Neural cell (in vitro differentiated cells): ENCODE measurements at regions not wholly inside any gene's neighbourhood (a gene's known extent, or its start where the extent isn't known, plus 50 kb on each side); places are given as distances from the start of the nearest gene placed in this dataset.

Source experiments
- H2AFZ ChIP-seq: fragments of 200-600, 300-800 bp; sonication (generic), shearing (Covaris generic); 2 replicates; pipeline ENCODE4 v1.6.0; 2014; ENCODE audit warnings: low read depth, mild to moderate bottlenecking, antibody characterized with exemption, low read length, moderate library complexity
- H3F3A ChIP-seq: fragments of 200-600 bp; shearing (Covaris generic); 2 replicates; pipeline ENCODE4 v1.6.1; 2016; ENCODE audit warnings: mild to moderate bottlenecking, moderate library complexity, mixed read lengths, antibody characterized with exemption, low read length; ENCODE audit not compliant: insufficient read depth, poor library complexity, severe bottlenecking
- H3K27ac ChIP-seq: fragments of 200-600, 300-800 bp; sonication (generic), shearing (Covaris generic); 2 replicates; pipeline ENCODE4 v1.5.1; 2014; ENCODE audit warnings: mild to moderate bottlenecking, low read length, moderate library complexity
- H3K27me3 ChIP-seq: fragments of 300-800, 200-600 bp; sonication (generic), shearing (Covaris generic); 2 replicates; pipeline ENCODE4 v1.6.0; 2014; ENCODE audit warnings: mild to moderate bottlenecking, low read depth, low read length, moderate library complexity; ENCODE audit not compliant: insufficient read depth
- H3K36me3 ChIP-seq: fragments of 300-800, 200-600 bp; sonication (generic), shearing (Covaris generic); 2 replicates; pipeline ENCODE4 v1.5.1; 2014; ENCODE audit warnings: mild to moderate bottlenecking, antibody characterized with exemption, low read length, moderate library complexity; ENCODE audit not compliant: insufficient read depth
- H3K4me2 ChIP-seq: fragments of 300-800, 200-600 bp; sonication (generic), shearing (Covaris generic); 2 replicates; pipeline ENCODE4 v1.6.0; 2014; ENCODE audit warnings: mild to moderate bottlenecking, low read length
- H3K4me3 ChIP-seq: fragments of 300-800, 200-600 bp; sonication (generic), shearing (Covaris generic); 2 replicates; pipeline ENCODE4 v1.5.1; 2014; ENCODE audit warnings: mild to moderate bottlenecking, low read length, moderate library complexity
- H3K79me2 ChIP-seq: fragments of 200-600 bp; shearing (Covaris generic); replicated peaks from 2 replicates; pipeline ENCODE4 v1.6.0; 2014; ENCODE audit warnings: mild to moderate bottlenecking, low read length, moderate library complexity; ENCODE audit not compliant: insufficient read depth
- H3K9ac ChIP-seq: fragments of 300-800, 200-600 bp; sonication (generic), shearing (Covaris generic); 2 replicates; pipeline ENCODE4 v1.6.1; 2016; ENCODE audit warnings: mild to moderate bottlenecking, low read length, mixed read lengths
- H3K9me2 ChIP-seq: fragments of 200-600 bp; shearing (Covaris generic); 2 replicates; pipeline ENCODE4 v1.6.1; 2016; ENCODE audit warnings: mild to moderate bottlenecking, low read length, mixed read lengths; ENCODE audit not compliant: insufficient read depth
- H3K9me3 ChIP-seq: fragments of 200-600, 300-800 bp; sonication (generic), shearing (Covaris generic); 2 replicates; pipeline ENCODE4 v1.6.1; 2016; ENCODE audit warnings: mild to moderate bottlenecking, mixed run types, low read length, moderate library complexity, mixed read lengths
- H4K20me1 ChIP-seq: fragments of 200-600 bp; shearing (Covaris generic); 2 replicates; pipeline ENCODE4 v1.6.1; 2016; ENCODE audit warnings: mild to moderate bottlenecking, mixed run types; ENCODE audit not compliant: insufficient read depth
- EP300 ChIP-seq: fragments of 450-650 bp; conservative IDR thresholded peaks from 2 replicates; pipeline ENCODE4 v1.6.1; 2014; ENCODE audit warnings: antibody characterized with exemption, mild to moderate bottlenecking, moderate library complexity; ENCODE audit not compliant: poor library complexity, severe bottlenecking
- EZH2 ChIP-seq: fragments of 200-600, 300-800 bp; shearing (Covaris generic), sonication (generic); IDR thresholded peaks from 2 replicates; pipeline ENCODE4 v1.6.1; 2014; ENCODE audit warnings: antibody characterized with exemption, low read length, borderline replicate concordance, mild to moderate bottlenecking; ENCODE audit not compliant: insufficient read depth, poor library complexity, severe bottlenecking
- MXI1 ChIP-seq: fragments of 450-650 bp; conservative IDR thresholded peaks from 2 replicates; pipeline ENCODE4 v1.6.1; 2014; ENCODE audit warnings: antibody characterized with exemption, mild to moderate bottlenecking; ENCODE audit not compliant: poor library complexity, severe bottlenecking
- POLR2AphosphoS5 ChIP-seq: IDR thresholded peaks from 2 replicates; pipeline ENCODE4 v1.6.1; 2012
- RAD21 ChIP-seq: fragments of 450-650 bp; conservative IDR thresholded peaks from 2 replicates; pipeline ENCODE4 v1.6.1; 2014; ENCODE audit warnings: antibody characterized with exemption, mild to moderate bottlenecking, moderate library complexity
- SMC3 ChIP-seq: fragments of 450-650 bp; conservative IDR thresholded peaks from 2 replicates; pipeline ENCODE4 v1.6.1; 2014; ENCODE audit warnings: antibody characterized with exemption, mild to moderate bottlenecking, moderate library complexity; ENCODE audit not compliant: poor library complexity
- TAF1 ChIP-seq: IDR thresholded peaks from 2 replicates; pipeline ENCODE4 v1.6.1; 2012; ENCODE audit warnings: low read depth
- TF ChIP-seq, protein P1 (sequence below): fragments of 450-650 bp; IDR thresholded peaks from 2 replicates; pipeline ENCODE4 v1.5.1; 2014; ENCODE audit warnings: antibody characterized with exemption, mild to moderate bottlenecking, moderate library complexity; ENCODE audit not compliant: poor library complexity, severe bottlenecking
- TF ChIP-seq, protein P2 (sequence below): IDR thresholded peaks from 2 replicates; pipeline ENCODE4 v1.6.1; 2012; ENCODE audit warnings: borderline replicate concordance

DNA sequence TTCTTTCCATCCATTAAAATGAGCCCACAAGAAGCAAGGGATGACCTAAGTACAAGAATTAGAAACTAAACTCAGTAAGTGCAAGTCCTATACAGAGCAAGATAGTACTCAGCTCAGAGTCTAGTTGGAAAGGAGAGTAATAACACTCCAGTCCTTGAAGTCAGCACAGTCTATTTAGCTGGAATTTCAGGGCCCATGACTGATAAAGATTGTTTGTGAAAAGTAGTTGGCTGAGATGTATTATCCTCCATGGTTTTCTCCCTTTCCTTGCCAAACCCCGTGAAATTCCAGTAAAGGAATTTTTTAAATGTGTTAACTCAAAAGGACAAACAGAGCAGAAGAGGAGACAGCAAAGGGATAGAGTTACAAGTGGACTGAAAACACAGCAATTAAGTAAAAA is 127.2 kb upstream of the STT3B start:
- TF ChIP-seq EZH2, result no peak
- TF ChIP-seq POLR2AphosphoS5, result no peak
- no peak for TF ChIP-seq TAF1
- TF ChIP-seq RAD21, result no peak
- no peak for TF ChIP-seq SMC3
- TF ChIP-seq EP300, result no peak
- TF ChIP-seq, protein P1, sequence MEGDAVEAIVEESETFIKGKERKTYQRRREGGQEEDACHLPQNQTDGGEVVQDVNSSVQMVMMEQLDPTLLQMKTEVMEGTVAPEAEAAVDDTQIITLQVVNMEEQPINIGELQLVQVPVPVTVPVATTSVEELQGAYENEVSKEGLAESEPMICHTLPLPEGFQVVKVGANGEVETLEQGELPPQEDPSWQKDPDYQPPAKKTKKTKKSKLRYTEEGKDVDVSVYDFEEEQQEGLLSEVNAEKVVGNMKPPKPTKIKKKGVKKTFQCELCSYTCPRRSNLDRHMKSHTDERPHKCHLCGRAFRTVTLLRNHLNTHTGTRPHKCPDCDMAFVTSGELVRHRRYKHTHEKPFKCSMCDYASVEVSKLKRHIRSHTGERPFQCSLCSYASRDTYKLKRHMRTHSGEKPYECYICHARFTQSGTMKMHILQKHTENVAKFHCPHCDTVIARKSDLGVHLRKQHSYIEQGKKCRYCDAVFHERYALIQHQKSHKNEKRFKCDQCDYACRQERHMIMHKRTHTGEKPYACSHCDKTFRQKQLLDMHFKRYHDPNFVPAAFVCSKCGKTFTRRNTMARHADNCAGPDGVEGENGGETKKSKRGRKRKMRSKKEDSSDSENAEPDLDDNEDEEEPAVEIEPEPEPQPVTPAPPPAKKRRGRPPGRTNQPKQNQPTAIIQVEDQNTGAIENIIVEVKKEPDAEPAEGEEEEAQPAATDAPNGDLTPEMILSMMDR, result no peak
- TF ChIP-seq MXI1, result no peak
- TF ChIP-seq, protein P2, sequence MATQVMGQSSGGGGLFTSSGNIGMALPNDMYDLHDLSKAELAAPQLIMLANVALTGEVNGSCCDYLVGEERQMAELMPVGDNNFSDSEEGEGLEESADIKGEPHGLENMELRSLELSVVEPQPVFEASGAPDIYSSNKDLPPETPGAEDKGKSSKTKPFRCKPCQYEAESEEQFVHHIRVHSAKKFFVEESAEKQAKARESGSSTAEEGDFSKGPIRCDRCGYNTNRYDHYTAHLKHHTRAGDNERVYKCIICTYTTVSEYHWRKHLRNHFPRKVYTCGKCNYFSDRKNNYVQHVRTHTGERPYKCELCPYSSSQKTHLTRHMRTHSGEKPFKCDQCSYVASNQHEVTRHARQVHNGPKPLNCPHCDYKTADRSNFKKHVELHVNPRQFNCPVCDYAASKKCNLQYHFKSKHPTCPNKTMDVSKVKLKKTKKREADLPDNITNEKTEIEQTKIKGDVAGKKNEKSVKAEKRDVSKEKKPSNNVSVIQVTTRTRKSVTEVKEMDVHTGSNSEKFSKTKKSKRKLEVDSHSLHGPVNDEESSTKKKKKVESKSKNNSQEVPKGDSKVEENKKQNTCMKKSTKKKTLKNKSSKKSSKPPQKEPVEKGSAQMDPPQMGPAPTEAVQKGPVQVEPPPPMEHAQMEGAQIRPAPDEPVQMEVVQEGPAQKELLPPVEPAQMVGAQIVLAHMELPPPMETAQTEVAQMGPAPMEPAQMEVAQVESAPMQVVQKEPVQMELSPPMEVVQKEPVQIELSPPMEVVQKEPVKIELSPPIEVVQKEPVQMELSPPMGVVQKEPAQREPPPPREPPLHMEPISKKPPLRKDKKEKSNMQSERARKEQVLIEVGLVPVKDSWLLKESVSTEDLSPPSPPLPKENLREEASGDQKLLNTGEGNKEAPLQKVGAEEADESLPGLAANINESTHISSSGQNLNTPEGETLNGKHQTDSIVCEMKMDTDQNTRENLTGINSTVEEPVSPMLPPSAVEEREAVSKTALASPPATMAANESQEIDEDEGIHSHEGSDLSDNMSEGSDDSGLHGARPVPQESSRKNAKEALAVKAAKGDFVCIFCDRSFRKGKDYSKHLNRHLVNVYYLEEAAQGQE, result no peak
- Histone ChIP-seq H3K27me3 (no peaks in the 10 kb centered on the region), H3K4me2 (no peak overlapping the region), H3F3A (no peaks in the 10 kb centered on the region), H3K79me2 (no peaks in the 10 kb centered on the region), H3K9me3 (no peaks in the 10 kb centered on the region), H4K20me1 (no peaks in the 10 kb centered on the region), H3K27ac (no peak overlapping the region), H2AFZ (no peak overlapping the region), H3K4me3 (no peak overlapping the region), H3K9ac (no peak overlapping the region), H3K36me3 (no peaks in the 10 kb centered on the region), H3K9me2 (no peaks in the 10 kb centered on the region)

DNA sequence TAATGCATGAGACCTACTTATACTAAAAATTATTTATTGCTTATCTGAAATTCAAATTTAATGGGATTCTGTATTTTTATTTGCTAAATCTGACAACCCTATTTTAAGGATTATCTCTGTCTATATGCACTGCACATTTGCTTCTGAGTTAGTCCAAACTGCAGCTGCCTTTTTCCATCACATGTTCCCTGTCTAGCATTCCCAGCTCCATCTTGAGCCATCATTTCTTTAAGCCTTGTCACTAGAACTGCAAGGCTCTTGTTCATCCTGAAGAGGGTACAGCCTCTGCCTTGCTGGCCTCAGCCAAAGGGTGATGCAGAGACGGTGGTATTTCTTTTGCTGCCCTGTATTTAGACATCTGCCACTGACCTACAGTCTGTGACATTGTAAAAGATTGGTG is 125.8 kb upstream of the STT3B start:
- TF ChIP-seq MXI1 (no peak), SMC3 (no peak), EP300 (no peak), RAD21 (no peak), EZH2 (no peak), TAF1 (no peak)
- TF ChIP-seq, protein P1, result no peak
- TF ChIP-seq, protein P2, result no peak
- Histone ChIP-seq H3K4me3 (no peak overlapping the region), H3K9me3 (no peaks in the 10 kb centered on the region), H3K4me2 (no peak overlapping the region), H3K9me2 (no peaks in the 10 kb centered on the region), H3K27me3 (no peaks in the 10 kb centered on the region), H3K36me3 (no peaks in the 10 kb centered on the region), H3K9ac (no peak overlapping the region), H4K20me1 (no peaks in the 10 kb centered on the region), H2AFZ (no peak overlapping the region), H3K79me2 (no peaks in the 10 kb centered on the region), H3F3A (no peaks in the 10 kb centered on the region), H3K27ac (no peak overlapping the region)
